ENCODE measurements at regions not wholly inside any gene's neighbourhood (a gene's known extent, or its start where the extent isn't known, plus 50 kb on each side); places are given as distances from the start of the nearest gene placed in this dataset.

- no peaks in the 10 kb centered on the region for H3K27me3 ChIP-seq
- H3K27ac ChIP-seq (replicated peaks in 1 of 4): peak overlapping the region in 1 of 4 donors; percentile 44
- no peaks in the 10 kb centered on the region for H3K36me3 ChIP-seq
- no peaks in the 10 kb centered on the region for H3K9me3 ChIP-seq
- DNase-seq (ENCODE audit: extremely low spot score): no peak
- H3K4me3 ChIP-seq: no peak overlapping the region
- no peak for TF ChIP-seq EP300 (IDR thresholded peaks at IDR 0.05)
- TF ChIP-seq POLR2AphosphoS5 (IDR thresholded peaks at IDR 0.05): no peak
- no peak for TF ChIP-seq POLR2A (IDR thresholded peaks at IDR 0.05; ENCODE audit: low read depth)
- no peak for TF ChIP-seq CTCF (IDR thresholded peaks at IDR 0.05)
- WGBS: 85% methylated on average over 4 of the region's 4 CpGs
- H3K4me1 ChIP-seq: peaks cover 19 to 65% (median 55%) of the 10 kb centered on the region in 4 donors
- intact Hi-C loops (cut with DNase I): no loop called here
Measured at GRCh38 chr14:71538288-71538687, 393.9 kb upstream of the RGS6 start.

- Histone ChIP-seq H3K4me3 (no peak overlapping the region), H3K36me3 (no peaks in the 10 kb centered on the region), H3K4me1 (peaks cover 19 to 64% (median 54%) of the 10 kb centered on the region in 4 donors), H3K27ac (replicated peaks in 1 of 4) (peak overlapping the region in 3 of 4 donors; percentile 44 to 59 (median 51)), H3K27me3 (no peaks in the 10 kb centered on the region), H3K9me3 (no peaks in the 10 kb centered on the region)
- intact Hi-C loops (cut with DNase I): no loop called here
- WGBS: 32% methylated on average over 4 of the region's 4 CpGs
- DNase-seq (ENCODE audit: extremely low spot score): no peak
- TF ChIP-seq POLR2A (IDR thresholded peaks at IDR 0.05; ENCODE audit: low read depth) (no peak), CTCF (IDR thresholded peaks at IDR 0.05) (no peak), POLR2AphosphoS5 (IDR thresholded peaks at IDR 0.05) (no peak), EP300 (IDR thresholded peaks at IDR 0.05) (no peak)
Measured at GRCh38 chr14:71538938-71539649, 393.1 kb upstream of the RGS6 start.

- peak overlapping the region; percentile 37 to 59 (median 48) for H3K27ac ChIP-seq (replicated peaks in 1 of 4)
- no peaks in the 10 kb centered on the region for H3K9me3 ChIP-seq
- intact Hi-C loops (cut with DNase I): no loop called here
- DNase-seq (ENCODE audit: extremely low spot score): no peak
- no peaks in the 10 kb centered on the region for H3K27me3 ChIP-seq
- no peaks in the 10 kb centered on the region for H3K36me3 ChIP-seq
- TF ChIP-seq POLR2A (IDR thresholded peaks at IDR 0.05; ENCODE audit: low read depth): no peak
- 35% methylated on average over 8 of the region's 8 CpGs for WGBS
- H3K4me1 ChIP-seq: peaks cover 19 to 64% (median 54%) of the 10 kb centered on the region in 4 donors
- H3K4me3 ChIP-seq: peak overlapping the region in 3 of 4 donors; percentile 0 to 25 (median 20)
Measured at GRCh38 chr14:71539650-71540285, 392.5 kb upstream of the RGS6 start.

- Histone ChIP-seq H3K36me3 (no peaks in the 10 kb centered on the region), H3K9me3 (no peaks in the 10 kb centered on the region), H3K27me3 (no peaks in the 10 kb centered on the region), H3K4me3 (no peak overlapping the region), H3K4me1 (peaks cover 19 to 54% (median 46%) of the 10 kb centered on the region in 4 donors), H3K27ac (replicated peaks in 1 of 4) (no peak overlapping the region)
- intact Hi-C loops (cut with DNase I): no loop called here
- DNase-seq (ENCODE audit: extremely low spot score): no peak
- WGBS: 85% methylated on average over 3 of the region's 3 CpGs
- no peak for TF ChIP-seq POLR2AphosphoS5 (IDR thresholded peaks at IDR 0.05)
Measured at GRCh38 chr14:71541271-71541670, 391.0 kb upstream of the RGS6 start.

GRCh38 chr14:71541973-71542690 is 390.1 kb upstream of the RGS6 start:
- Histone ChIP-seq H3K27me3 (no peaks in the 10 kb centered on the region), H3K4me3 (no peak overlapping the region), H3K36me3 (no peaks in the 10 kb centered on the region), H3K9me3 (no peaks in the 10 kb centered on the region), H3K4me1 (peaks cover 19 to 46% (median 38%) of the 10 kb centered on the region in 4 donors), H3K27ac (replicated peaks in 1 of 4) (no peak overlapping the region)
- no peak for TF ChIP-seq CTCF (IDR thresholded peaks at IDR 0.05)
- TF ChIP-seq EP300 (IDR thresholded peaks at IDR 0.05): no peak
- TF ChIP-seq POLR2AphosphoS5 (IDR thresholded peaks at IDR 0.05): no peak
- no peak for TF ChIP-seq POLR2A (IDR thresholded peaks at IDR 0.05; ENCODE audit: low read depth)
- intact Hi-C loops (cut with DNase I): no loop called here
- WGBS: 88% methylated on average over 5 of the region's 5 CpGs
- DNase-seq (ENCODE audit: extremely low spot score): no peak

Data from esophagus muscularis mucosa (tissue), 4 donors.